IPS DF 6.9 (cell line): ENCODE measurements at regions not wholly inside any gene's neighbourhood (a gene's known extent, or its start where the extent isn't known, plus 50 kb on each side); places are given as distances from the start of the nearest gene placed in this dataset.

ENCODE experiments used
- DNase-seq: peaks from one replicate; pipeline ENCODE4 v3.0.0-alpha.2; 2013; ENCODE audit warnings: low read depth, low spot score
- H3K27ac ChIP-seq: one replicate; pipeline ENCODE4 v1.5.1; 2013; ENCODE audit warnings: low read length, control low read depth
- H3K27me3 ChIP-seq: 2 replicates; pipeline ENCODE4 v1.6.1; 2013; ENCODE audit warnings: mild to moderate bottlenecking, low read length; ENCODE audit not compliant: control insufficient read depth, insufficient read depth
- H3K36me3 ChIP-seq: 2 replicates; pipeline ENCODE4 v1.6.1; 2013; ENCODE audit warnings: low read length; ENCODE audit not compliant: control insufficient read depth, insufficient read depth
- H3K4me1 ChIP-seq: 2 replicates; pipeline ENCODE4 v1.6.1; 2013; ENCODE audit warnings: low read length; ENCODE audit not compliant: control insufficient read depth, insufficient read depth
- H3K4me3 ChIP-seq: 2 replicates; pipeline ENCODE4 v1.5.1; 2013; ENCODE audit warnings: mild to moderate bottlenecking, low read length
- H3K9me3 ChIP-seq: 2 replicates; pipeline ENCODE4 v1.6.1; 2013; ENCODE audit warnings: low read length, inconsistent platforms; ENCODE audit not compliant: control insufficient read depth, insufficient read depth
- WGBS: extraction: QIAGEN DNeasy Blood & Tissue Kit; methylation state at CpG from one replicate; pipeline ENCODE4 v1.1.7; 2013; ENCODE audit warnings: mixed read lengths, missing lambda C conversion rate; ENCODE audit not compliant: insufficient read length, insufficient coverage; 5-methylcytosine and 5-hydroxymethylcytosine counted together

DNA sequence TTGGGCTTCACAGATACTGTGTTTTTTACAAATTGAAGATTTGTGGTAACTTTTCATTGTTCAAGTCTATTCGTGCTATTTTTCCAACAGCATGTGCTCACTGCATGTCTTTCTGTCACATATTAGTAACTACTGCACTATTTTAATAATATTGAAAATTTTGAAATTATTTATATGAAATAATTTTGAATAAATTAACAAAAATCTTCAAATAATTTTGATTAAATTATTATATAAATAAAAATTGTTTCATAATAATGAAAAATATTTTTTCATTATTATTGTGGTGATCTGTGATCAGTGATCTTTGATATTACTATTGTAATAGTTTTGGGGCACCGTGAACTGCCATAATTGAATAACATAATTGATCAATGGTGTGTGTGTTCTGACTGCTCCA is 204.1 kb downstream of the OGFRL1 start:
- no CpG with 5 or more reads among the region's 2 CpGs for WGBS
- no peaks in the 10 kb centered on the region for H3K4me1 ChIP-seq

DNA sequence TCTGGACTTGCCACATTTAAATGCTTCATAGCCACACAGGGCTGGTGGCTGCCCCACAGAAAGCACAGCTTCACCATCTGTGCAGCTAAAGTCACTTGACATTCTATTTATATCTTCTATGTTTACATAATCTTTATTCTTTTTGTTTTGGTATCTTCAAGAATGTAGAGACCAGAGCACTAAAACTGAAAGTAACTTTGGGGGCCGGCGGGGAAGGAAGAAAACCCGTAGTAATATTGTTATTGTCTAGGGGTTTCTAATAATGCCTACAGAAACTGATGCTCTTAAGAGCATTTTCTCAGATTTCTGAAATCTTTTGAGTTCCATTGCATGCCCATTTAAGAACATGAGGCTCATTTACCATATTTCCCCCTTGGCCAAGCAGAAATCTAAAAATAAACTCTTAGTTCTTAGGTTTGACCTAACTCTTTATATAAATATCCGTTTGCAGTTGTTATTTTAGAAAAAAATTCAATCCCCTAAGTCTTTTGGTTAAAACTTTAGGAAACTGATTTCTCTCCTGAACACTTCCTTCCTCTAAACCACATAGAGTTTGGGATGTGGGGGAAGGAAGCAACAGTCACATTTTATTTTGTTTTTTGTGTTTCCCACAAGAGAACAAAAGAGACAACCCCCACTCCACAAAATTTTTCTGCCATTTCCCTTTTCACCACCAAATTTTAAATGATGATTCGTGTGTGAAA is 207.6 kb downstream of the OGFRL1 start:
- no peak for DNase-seq
- Histone ChIP-seq H3K4me3 (no peak overlapping the region), H3K27me3 (no peaks in the 10 kb centered on the region), H3K4me1 (no peaks in the 10 kb centered on the region), H3K36me3 (no peaks in the 10 kb centered on the region), H3K27ac (no peak overlapping the region), H3K9me3 (no peaks in the 10 kb centered on the region)
- no CpG with 5 or more reads among the region's 5 CpGs for WGBS

More for the DNA sequence above, 204.1 kb downstream of the OGFRL1 start:
- no peaks in the 10 kb centered on the region for H3K27me3 ChIP-seq
- H3K36me3 ChIP-seq: no peaks in the 10 kb centered on the region
- H3K9me3 ChIP-seq: no peaks in the 10 kb centered on the region
- H3K4me3 ChIP-seq: no peak overlapping the region
- no peak for DNase-seq
- no peak overlapping the region for H3K27ac ChIP-seq

DNA sequence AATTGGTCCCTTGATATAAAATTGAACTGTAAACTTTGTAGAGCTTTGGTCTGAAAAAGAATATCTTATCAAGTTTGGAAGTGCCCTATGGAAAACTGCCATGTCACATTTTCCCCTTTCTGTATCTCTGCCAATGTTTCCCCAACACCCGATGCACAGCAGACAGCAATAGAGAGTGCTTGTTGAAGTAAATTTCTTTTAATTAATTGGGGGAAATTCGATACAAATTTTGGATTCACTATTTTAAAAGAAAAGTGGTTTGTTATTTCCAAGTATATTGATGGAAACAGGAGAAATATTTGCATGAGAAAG is 208.1 kb downstream of the OGFRL1 start:
- WGBS: no CpG with 5 or more reads among the region's 2 CpGs
- no peak overlapping the region for H3K4me3 ChIP-seq
- no peak overlapping the region for H3K27ac ChIP-seq
- DNase-seq: no peak
- no peaks in the 10 kb centered on the region for H3K27me3 ChIP-seq
- H3K36me3 ChIP-seq: no peaks in the 10 kb centered on the region
- H3K9me3 ChIP-seq: no peaks in the 10 kb centered on the region
- H3K4me1 ChIP-seq: no peaks in the 10 kb centered on the region

DNA sequence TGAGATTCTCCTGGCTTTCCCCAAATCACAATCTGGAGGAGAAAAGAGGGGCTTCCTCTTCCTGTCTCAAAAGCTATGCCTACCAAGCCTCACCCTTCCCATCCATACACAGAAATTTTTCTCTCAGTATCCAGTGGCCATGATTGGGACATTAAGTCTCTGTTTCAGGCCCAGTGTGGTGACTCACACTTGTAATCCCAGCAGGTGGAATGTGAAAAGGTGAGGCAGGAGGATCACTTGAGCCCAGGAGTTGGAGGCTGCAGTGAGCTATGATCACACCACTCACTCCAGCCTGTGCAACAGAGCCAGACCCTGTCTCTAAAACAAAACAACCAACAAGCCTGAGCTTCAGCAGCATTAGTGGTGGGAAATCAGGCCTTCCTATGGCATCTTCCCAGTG is 210.0 kb downstream of the OGFRL1 start:
- H3K4me1 ChIP-seq: no peaks in the 10 kb centered on the region
- no peak for DNase-seq

GRCh38 chr6:71499667-71500066 is 211.1 kb downstream of the OGFRL1 start:
- DNase-seq: no peak
- Histone ChIP-seq H3K9me3 (no peaks in the 10 kb centered on the region), H3K27ac (no peak overlapping the region), H3K4me1 (no peaks in the 10 kb centered on the region), H3K27me3 (no peaks in the 10 kb centered on the region), H3K4me3 (no peak overlapping the region), H3K36me3 (no peaks in the 10 kb centered on the region)
- WGBS: no CpG with 5 or more reads among the region's 2 CpGs

More for the DNA sequence above, 210.0 kb downstream of the OGFRL1 start:
- Histone ChIP-seq H3K36me3 (no peaks in the 10 kb centered on the region), H3K4me3 (no peak overlapping the region), H3K27me3 (no peaks in the 10 kb centered on the region), H3K27ac (no peak overlapping the region), H3K9me3 (no peaks in the 10 kb centered on the region)

- no peaks in the 10 kb centered on the region for H3K4me1 ChIP-seq
- no peaks in the 10 kb centered on the region for H3K36me3 ChIP-seq
- no peaks in the 10 kb centered on the region for H3K9me3 ChIP-seq
- no CpG with 5 or more reads among the region's 2 CpGs for WGBS
- no peak overlapping the region for H3K27ac ChIP-seq
- no peak for DNase-seq
- H3K4me3 ChIP-seq: no peak overlapping the region
- H3K27me3 ChIP-seq: no peaks in the 10 kb centered on the region
Observed at GRCh38 chr6:71502168-71502567, 213.6 kb downstream of the OGFRL1 start.

GRCh38 chr6:71502956-71503355 is 214.3 kb downstream of the OGFRL1 start:
- Histone ChIP-seq H3K9me3 (no peaks in the 10 kb centered on the region), H3K27ac (no peak overlapping the region), H3K4me3 (no peak overlapping the region), H3K36me3 (no peaks in the 10 kb centered on the region), H3K27me3 (no peaks in the 10 kb centered on the region), H3K4me1 (no peaks in the 10 kb centered on the region)
- DNase-seq: no peak
- WGBS: no CpG with 5 or more reads among the region's 3 CpGs

DNA sequence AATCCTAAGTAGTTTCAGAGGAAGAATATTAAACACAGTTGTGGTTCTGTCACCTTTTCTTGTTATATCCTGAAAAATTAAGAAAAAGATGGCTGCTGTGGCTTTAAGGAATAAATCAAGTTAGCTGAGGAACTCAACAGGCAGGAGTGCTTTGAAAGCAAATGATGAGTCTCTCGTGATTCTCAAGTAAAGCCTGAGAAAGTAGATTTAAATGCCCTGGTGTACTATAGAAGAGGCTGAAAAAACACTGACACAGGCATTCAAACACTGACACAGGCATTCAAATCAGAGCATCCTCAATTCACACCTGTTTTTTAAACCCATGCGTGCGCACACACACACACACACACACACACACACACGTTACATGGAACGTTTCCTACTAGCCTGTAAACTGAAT is 218.6 kb downstream of the OGFRL1 start:
- H3K36me3 ChIP-seq: no peaks in the 10 kb centered on the region
- H3K4me1 ChIP-seq: no peaks in the 10 kb centered on the region
- no peak overlapping the region for H3K27ac ChIP-seq
- no peaks in the 10 kb centered on the region for H3K27me3 ChIP-seq
- no CpG with 5 or more reads among the region's 5 CpGs for WGBS
- H3K4me3 ChIP-seq: no peak overlapping the region
- H3K9me3 ChIP-seq: no peaks in the 10 kb centered on the region
- no peak for DNase-seq

DNA sequence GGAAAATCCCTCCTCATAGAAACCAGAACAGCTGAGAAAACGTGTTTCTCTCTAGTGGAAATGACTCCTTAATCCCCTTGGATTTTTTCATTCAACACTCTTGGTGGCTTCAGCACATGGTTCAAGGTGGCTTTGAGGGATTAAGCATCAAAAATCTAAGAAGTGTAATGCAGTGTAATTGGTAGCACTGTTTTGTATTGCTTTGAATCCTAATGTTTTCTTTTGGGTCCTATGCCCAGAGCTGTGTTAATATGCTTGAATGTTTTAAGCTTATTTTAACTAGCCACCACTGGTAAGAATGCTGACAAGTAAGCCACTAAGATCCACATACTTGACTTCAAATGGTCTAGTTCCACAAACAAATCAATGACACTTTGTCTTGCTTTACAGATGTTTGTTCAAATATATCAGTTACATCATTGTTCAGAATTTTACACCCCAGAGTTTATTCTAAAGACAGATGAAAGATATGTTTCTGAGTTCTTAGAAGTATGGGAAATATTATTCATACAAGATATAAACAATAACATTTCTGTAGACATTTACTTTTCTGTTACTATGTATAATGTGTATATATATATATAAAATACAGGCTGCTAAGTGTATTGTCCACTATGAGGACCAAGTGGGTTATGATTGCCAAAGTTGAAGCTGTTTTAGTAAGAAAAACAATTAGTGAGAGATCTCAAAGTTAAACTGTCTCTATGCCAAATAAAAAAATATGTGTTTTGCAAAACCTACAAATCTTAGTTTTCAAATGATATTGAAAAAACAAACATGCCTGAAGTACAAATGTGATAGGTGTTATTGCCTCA is 220.8 kb downstream of the OGFRL1 start:
- no CpG with 5 or more reads among the region's 1 CpG for WGBS
- Histone ChIP-seq H3K27ac (no peak overlapping the region), H3K27me3 (no peaks in the 10 kb centered on the region), H3K4me1 (no peaks in the 10 kb centered on the region), H3K36me3 (no peaks in the 10 kb centered on the region), H3K4me3 (no peak overlapping the region), H3K9me3 (no peaks in the 10 kb centered on the region)
- DNase-seq: no peak

DNA sequence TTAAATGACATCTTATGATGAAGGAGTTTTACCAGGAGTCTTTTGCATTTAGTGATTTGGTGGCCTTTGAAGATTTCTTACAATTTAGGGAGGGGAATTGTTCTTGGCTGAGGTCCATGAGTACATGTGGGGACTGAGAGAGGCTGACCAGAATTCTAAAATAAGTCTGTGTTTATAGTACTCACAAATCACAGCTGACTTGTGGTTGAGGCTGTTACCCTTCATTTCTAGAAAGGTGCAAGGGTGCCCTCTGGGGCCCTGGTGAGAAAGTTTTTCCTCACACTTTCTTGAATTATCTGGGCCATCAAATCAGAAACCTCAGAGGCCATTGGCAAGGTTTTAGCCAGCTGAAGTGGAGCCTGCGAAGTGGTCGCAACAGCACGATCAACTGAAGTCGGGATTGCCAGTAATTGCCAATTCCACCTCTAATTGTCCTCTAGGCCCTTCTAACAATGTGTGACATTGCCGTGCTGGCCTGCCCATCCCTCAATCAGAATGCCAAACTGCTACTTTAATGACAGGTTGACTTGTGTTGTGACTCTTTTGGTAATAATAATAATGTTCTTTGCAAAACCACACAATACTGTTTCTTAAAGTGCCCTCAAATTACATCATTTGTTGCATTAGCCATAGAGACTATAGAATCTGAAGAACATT is 221.6 kb downstream of the OGFRL1 start:
- H3K4me3 ChIP-seq: no peak overlapping the region
- H3K4me1 ChIP-seq: no peaks in the 10 kb centered on the region
- no peaks in the 10 kb centered on the region for H3K36me3 ChIP-seq
- no peaks in the 10 kb centered on the region for H3K9me3 ChIP-seq
- no peaks in the 10 kb centered on the region for H3K27me3 ChIP-seq
- no peak overlapping the region for H3K27ac ChIP-seq
- no CpG with 5 or more reads among the region's 5 CpGs for WGBS
- DNase-seq: peak; percentile 25
